GM18505 (cell line): ENCODE measurements at regions not wholly inside any gene's neighbourhood (a gene's known extent, or its start where the extent isn't known, plus 50 kb on each side); places are given as distances from the start of the nearest gene placed in this dataset.

Experiments
- ATAC-seq: cut with Tn5 transposase; IDR thresholded peaks from one replicate; pipeline ENCODE4 v1.9.1; 2021; ENCODE audit not compliant: unreplicated experiment
- POLR2A ChIP-seq: IDR thresholded peaks from 4 replicates; pipeline ENCODE4 v1.6.1; 2011; ENCODE audit warnings: borderline replicate concordance; ENCODE audit not compliant: insufficient read depth, insufficient read length; ENCODE audit errors: extremely low read depth

GRCh38 chr9:115249488-115249887, 131.5 kb upstream of the TNC start:
- TF ChIP-seq POLR2A, result no peak
- no peak for ATAC-seq

DNA sequence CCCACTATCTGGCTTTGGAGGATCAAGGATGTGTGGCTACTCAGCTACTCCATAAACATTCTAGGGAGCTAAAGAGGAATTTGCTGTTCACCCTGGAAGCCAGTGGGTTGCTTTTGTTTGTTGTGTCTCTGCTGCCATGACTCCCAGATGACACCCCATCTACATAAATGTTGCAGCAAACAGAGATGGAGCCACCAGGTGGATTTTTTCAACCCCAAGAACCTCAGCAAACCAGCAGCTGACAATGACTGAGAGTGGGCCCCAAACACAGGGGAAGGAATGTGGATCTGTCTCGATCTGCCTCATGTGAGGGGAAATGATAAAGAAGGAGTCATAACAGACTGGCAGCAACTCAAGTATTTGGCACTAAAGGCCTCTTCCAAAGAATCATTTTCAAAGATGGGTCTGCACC, 132.7 kb upstream of the TNC start:
- no peak for TF ChIP-seq POLR2A
- no peak for ATAC-seq

- TF ChIP-seq POLR2A, result no peak
- no peak for ATAC-seq
These were observed 136.6 kb upstream of the TNC start for GRCh38 chr9:115254287-115255180.

GRCh38 chr9:115261656-115262081, 143.7 kb upstream of the TNC start:
- no peak for ATAC-seq
- no peak for TF ChIP-seq POLR2A

DNA sequence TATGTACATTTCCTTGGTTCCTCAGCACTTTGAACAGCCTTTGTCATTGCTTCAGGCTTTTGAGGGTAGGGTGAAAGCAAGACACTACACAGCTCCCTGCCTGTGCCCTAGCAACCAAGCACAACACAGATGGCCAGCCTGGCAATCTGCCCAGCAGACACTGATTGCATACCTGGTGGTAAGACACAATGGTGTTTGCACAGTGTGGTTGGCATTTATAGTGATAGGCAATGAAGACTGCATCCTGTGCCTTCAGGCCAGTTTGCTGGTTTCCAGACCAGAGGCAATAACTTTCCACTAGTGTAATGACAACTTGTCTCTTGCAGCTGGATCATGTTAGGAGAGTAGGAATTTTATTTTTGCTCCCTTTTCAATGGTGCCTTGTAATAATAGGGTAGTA, 144.5 kb upstream of the TNC start:
- peak; percentile 56 for ATAC-seq
- no peak for TF ChIP-seq POLR2A

GRCh38 chr9:115262952-115263351, 145.0 kb upstream of the TNC start:
- no peak for ATAC-seq
- TF ChIP-seq POLR2A, result no peak

DNA sequence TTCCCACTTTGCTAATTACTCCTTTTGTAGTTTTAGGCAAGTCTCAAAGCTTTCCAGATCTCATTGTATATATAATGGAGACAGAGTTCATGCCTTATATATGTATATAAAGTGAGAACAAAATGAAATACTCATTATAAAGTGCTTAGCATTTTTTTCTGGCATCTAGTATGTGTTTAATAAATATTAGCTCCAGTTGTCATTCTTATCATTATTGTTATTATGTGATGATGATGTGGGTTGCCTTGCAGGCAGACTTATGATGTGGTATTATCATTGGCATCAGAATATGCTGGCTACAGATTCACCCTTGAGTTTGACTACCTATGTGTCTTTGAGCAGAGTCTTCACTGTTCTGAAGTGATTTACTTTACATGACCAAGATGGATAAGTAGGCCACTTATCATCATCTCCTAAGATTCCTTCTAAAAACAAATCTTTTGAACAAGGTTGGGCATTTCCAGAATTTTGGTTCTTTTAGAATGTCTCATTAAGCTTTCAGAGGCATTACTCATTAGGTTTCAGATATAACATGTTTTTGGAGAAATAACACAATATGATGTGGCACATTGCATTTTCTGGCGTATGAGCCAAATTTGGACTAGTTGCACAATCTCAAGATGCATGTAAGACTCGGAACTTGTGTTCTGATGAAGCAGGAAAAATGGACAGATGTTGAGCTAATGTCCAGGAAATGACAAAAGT, 145.6 kb upstream of the TNC start:
- no peak for TF ChIP-seq POLR2A
- ATAC-seq, result no peak

DNA sequence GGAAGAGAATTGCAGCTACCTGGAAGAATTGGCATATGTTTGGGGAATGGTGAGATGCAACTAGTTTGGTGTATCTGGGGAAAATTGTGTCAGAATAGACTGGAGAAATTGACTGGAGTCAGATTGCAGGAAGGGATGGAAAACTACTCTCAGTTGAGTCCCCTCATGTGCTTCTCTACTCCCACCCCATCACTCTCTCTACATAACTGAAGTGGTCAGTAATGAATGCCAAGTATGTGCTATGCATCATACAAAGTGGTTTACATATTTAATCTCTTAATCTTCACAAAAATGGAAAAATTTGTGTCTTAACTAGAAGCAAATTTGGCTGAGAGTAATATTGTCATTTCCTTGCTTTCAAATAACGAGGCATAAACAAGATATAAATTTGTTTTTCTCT, 146.4 kb upstream of the TNC start:
- no peak for ATAC-seq
- TF ChIP-seq POLR2A, result no peak

GRCh38 chr9:115267790-115268189, 149.8 kb upstream of the TNC start:
- no peak for ATAC-seq
- TF ChIP-seq POLR2A, result no peak

DNA sequence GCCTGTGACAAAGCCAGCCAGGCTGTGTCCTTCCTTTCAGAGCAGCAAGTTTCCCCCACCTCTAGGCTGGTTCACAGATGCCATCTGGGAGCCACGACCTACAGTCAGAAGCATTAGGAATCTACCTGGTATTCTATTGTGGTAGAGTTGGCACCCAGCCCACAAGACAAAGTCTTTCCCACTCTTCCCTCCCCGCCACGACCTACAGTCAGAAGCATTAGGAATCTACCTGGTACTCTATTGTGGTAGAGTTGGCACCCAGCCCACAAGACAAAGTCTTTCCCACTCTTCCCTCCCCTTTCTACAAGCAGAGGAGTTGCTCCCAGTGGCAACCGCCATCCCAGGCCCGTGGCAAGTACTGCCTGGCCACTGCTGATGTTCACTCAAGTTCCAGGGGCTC, 157.8 kb upstream of the TNC start:
- TF ChIP-seq POLR2A, result no peak
- no peak for ATAC-seq

GRCh38 chr9:115276621-115277020, 158.7 kb upstream of the TNC start:
- ATAC-seq, result no peak
- TF ChIP-seq POLR2A, result no peak

DNA sequence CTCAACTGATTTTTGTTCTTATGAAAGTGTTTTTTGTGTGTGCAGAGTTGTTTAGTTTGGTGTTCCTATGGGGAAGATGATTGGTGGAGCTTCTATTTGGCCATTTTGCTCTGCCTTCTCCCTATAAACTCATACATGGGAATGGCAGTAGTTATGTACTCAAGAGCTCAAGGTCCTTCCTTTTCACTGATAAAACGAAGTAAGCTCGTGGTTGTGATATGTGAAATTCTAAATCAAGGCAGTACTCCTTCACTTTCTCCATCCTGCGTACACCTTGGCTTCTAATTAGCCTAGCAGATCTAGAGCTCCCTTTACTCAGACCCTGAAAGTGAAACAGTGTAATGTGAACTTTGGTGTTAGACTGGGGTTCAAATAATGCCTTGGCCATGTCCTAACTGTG, 159.3 kb upstream of the TNC start:
- ATAC-seq, result no peak
- TF ChIP-seq POLR2A, result no peak

GRCh38 chr9:115278326-115279035, 160.5 kb upstream of the TNC start:
- ATAC-seq, result no peak
- no peak for TF ChIP-seq POLR2A

DNA sequence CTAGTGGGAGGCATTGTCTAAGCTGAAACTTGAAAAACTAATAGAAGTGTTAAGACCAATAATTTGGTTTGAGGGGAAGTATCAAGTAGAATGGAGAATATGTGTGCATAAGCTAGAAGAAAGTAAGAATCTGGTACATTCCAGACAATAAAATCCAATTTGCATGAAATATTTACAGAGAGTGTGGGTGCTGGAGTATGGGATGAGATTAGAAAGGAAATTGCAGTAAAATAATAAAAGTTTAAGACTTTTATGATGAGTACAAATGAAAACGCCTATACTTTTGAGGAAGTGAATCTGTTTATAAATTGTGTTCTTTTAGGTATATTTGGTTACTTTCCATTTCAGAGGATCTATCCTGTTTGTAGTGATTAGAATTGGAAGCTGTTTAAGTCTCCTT, 165.4 kb upstream of the TNC start:
- TF ChIP-seq POLR2A, result no peak
- ATAC-seq, result no peak

- no peak for TF ChIP-seq POLR2A
These were observed 167.9 kb upstream of the TNC start for GRCh38 chr9:115285836-115286235.

More at GRCh38 chr9:115285836-115286235, 167.9 kb upstream of the TNC start:
- no peak for ATAC-seq
